DOHH2 (cell line): ENCODE measurements at regions not wholly inside any gene's neighbourhood (a gene's known extent, or its start where the extent isn't known, plus 50 kb on each side); places are given as distances from the start of the nearest gene placed in this dataset.

ENCODE experiments used
- H3F3A ChIP-seq: fragments of 200-600 bp; sonication (generic), shearing (Covaris generic); 2 replicates; pipeline ENCODE4 v1.6.0; 2016; ENCODE audit warnings: antibody characterized with exemption, mild to moderate bottlenecking; ENCODE audit not compliant: control insufficient read depth, insufficient read depth
- H3K27ac ChIP-seq: fragments of 200-600 bp; sonication (generic); 2 replicates; pipeline ENCODE4 v1.5.1; 2014; ENCODE audit warnings: low read depth, mild to moderate bottlenecking, low read length, moderate library complexity
- H3K27me3 ChIP-seq: fragments of 200-600 bp; sonication (generic); 2 replicates; pipeline ENCODE4 v1.6.1; 2014; ENCODE audit warnings: mild to moderate bottlenecking, low read length, mixed read lengths; ENCODE audit not compliant: control insufficient read depth
- H3K36me3 ChIP-seq: fragments of 200-600 bp; sonication (generic); 2 replicates; pipeline ENCODE4 v1.6.1; 2014; ENCODE audit warnings: mild to moderate bottlenecking, low read length, moderate library complexity, mixed read lengths; ENCODE audit not compliant: control insufficient read depth
- H3K4me1 ChIP-seq: fragments of 200-600 bp; sonication (generic); 2 replicates; pipeline ENCODE4 v1.6.1; 2014; ENCODE audit warnings: mild to moderate bottlenecking, low read length, mixed read lengths; ENCODE audit not compliant: control insufficient read depth
- H3K4me2 ChIP-seq: fragments of 200-600 bp; sonication (generic); 2 replicates; pipeline ENCODE4 v1.6.0; 2014; ENCODE audit warnings: mild to moderate bottlenecking, low read length, moderate library complexity
- H3K4me3 ChIP-seq: fragments of 200-600 bp; sonication (generic); 2 replicates; pipeline ENCODE4 v1.5.1; 2014; ENCODE audit warnings: mild to moderate bottlenecking, low read length, mixed read lengths
- H3K79me2 ChIP-seq: fragments of 200-600 bp; sonication (generic); 2 replicates; pipeline ENCODE4 v1.6.1; 2014; ENCODE audit warnings: mild to moderate bottlenecking, low read length, mixed read lengths; ENCODE audit not compliant: control insufficient read depth
- H3K9me2 ChIP-seq: fragments of 200-600 bp; sonication (generic); replicated peaks from 2 replicates; pipeline ENCODE4 v1.6.1; 2014; ENCODE audit warnings: mild to moderate bottlenecking, low read length, mixed read lengths; ENCODE audit not compliant: control insufficient read depth
- H3K9me3 ChIP-seq: fragments of 200-600 bp; sonication (generic); 2 replicates; pipeline ENCODE4 v1.6.1; 2014; ENCODE audit warnings: antibody characterized with exemption, low read length, mixed read lengths; ENCODE audit not compliant: control insufficient read depth, insufficient read depth
- H4K20me1 ChIP-seq: fragments of 200-600 bp; sonication (generic); 2 replicates; pipeline ENCODE4 v1.6.0; 2014; ENCODE audit warnings: low read depth, mild to moderate bottlenecking, antibody characterized with exemption, low read length, moderate library complexity; ENCODE audit not compliant: control insufficient read depth, insufficient read depth
- EZH2phosphoT487 ChIP-seq: fragments of 200-600 bp; sonication (generic); IDR thresholded peaks from 2 replicates; pipeline ENCODE4 v1.6.1; 2017; ENCODE audit warnings: borderline replicate concordance, mild to moderate bottlenecking, antibody characterized with exemption, low read length, moderate library complexity, mixed read lengths
- TF ChIP-seq, protein P1 (sequence below): fragments of 200-600 bp; sonication (generic); IDR thresholded peaks from one replicate; pipeline ENCODE4 v1.5.1; 2014; ENCODE audit warnings: antibody characterized with exemption, mild to moderate bottlenecking, low read depth, low read length; ENCODE audit not compliant: poor library complexity, severe bottlenecking

DNA sequence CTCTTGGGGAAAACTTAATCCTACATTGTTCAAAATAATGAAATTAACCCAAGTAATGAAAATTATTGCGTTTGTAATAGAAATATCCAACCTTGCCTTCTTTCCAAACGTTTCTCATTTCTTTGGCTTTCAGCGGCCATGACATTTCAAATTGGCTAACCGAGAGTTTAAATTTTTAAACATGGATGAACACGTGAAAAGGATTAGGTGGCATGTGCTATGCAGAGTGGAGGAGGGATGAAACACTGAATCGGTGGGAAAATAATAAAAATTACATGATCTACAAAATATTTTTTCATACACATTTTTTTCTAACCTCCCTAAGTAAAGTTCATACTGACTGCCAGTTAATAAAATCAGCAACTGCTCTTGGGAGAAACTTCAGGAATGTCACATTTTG is 728.4 kb upstream of the PKDCC start:
- no peaks in the 10 kb centered on the region for H3K27me3 ChIP-seq
- H3K36me3 ChIP-seq = no peaks in the 10 kb centered on the region
- no peak overlapping the region for H3K4me2 ChIP-seq
- H3K79me2 ChIP-seq = no peaks in the 10 kb centered on the region
- no peaks in the 10 kb centered on the region for H4K20me1 ChIP-seq
- no peaks in the 10 kb centered on the region for H3F3A ChIP-seq
- no peaks in the 10 kb centered on the region for H3K9me3 ChIP-seq
- no peak overlapping the region for H3K4me3 ChIP-seq
- no peaks in the 10 kb centered on the region for H3K9me2 ChIP-seq
- H3K27ac ChIP-seq = no peak overlapping the region
- no peaks in the 10 kb centered on the region for H3K4me1 ChIP-seq
- TF ChIP-seq EZH2phosphoT487 = no peak
- TF ChIP-seq, protein P1, sequence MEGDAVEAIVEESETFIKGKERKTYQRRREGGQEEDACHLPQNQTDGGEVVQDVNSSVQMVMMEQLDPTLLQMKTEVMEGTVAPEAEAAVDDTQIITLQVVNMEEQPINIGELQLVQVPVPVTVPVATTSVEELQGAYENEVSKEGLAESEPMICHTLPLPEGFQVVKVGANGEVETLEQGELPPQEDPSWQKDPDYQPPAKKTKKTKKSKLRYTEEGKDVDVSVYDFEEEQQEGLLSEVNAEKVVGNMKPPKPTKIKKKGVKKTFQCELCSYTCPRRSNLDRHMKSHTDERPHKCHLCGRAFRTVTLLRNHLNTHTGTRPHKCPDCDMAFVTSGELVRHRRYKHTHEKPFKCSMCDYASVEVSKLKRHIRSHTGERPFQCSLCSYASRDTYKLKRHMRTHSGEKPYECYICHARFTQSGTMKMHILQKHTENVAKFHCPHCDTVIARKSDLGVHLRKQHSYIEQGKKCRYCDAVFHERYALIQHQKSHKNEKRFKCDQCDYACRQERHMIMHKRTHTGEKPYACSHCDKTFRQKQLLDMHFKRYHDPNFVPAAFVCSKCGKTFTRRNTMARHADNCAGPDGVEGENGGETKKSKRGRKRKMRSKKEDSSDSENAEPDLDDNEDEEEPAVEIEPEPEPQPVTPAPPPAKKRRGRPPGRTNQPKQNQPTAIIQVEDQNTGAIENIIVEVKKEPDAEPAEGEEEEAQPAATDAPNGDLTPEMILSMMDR = no peak

DNA sequence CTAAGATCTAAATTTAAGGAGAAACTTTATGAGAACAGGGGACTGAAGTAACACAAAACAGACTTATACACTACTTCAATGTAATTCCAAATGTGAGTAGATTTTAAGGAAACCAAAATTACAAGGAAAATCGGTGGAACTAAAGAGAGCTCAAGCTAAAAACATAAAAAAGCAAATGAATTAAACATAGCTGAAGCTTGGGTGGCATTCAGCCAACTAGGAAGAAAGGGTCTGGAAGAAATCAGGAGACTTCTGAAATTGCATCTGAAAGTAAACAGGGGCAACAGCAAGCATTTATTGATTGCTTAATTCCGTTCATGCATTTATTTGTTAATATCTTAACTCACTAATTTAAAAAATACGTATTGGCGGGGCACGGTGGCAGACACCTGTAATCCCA is 727.3 kb upstream of the PKDCC start:
- Histone ChIP-seq H3K79me2 (no peaks in the 10 kb centered on the region), H4K20me1 (no peaks in the 10 kb centered on the region), H3K9me2 (no peaks in the 10 kb centered on the region), H3K9me3 (no peaks in the 10 kb centered on the region), H3K4me2 (no peak overlapping the region), H3K4me1 (no peaks in the 10 kb centered on the region), H3K27me3 (no peaks in the 10 kb centered on the region), H3K27ac (no peak overlapping the region), H3K36me3 (no peaks in the 10 kb centered on the region), H3K4me3 (no peak overlapping the region), H3F3A (no peaks in the 10 kb centered on the region)
- TF ChIP-seq, protein P1 = no peak
- TF ChIP-seq EZH2phosphoT487 = no peak

DNA sequence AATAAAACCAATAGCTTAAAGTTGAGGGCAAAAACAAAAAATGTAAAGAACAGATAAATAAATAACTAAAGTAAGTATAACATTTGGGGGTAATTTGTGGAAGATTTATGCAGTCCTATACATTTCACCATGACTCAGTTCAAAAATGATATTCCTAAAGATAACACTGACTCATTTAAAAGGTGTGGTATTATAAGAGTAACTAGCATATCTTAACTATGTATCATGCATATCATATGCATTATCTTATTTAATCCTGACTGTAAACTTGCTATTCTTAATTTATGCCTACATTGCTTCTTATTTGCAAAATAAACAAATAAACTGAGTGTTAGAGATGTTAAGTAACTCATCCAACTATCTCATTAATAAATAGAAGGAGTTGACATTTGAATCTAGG is 726.5 kb upstream of the PKDCC start:
- Histone ChIP-seq H3K9me2 (no peaks in the 10 kb centered on the region), H3K4me3 (no peak overlapping the region), H4K20me1 (no peaks in the 10 kb centered on the region), H3K27me3 (no peaks in the 10 kb centered on the region), H3F3A (no peaks in the 10 kb centered on the region), H3K4me2 (no peak overlapping the region), H3K27ac (no peak overlapping the region), H3K36me3 (no peaks in the 10 kb centered on the region), H3K79me2 (no peaks in the 10 kb centered on the region), H3K4me1 (no peaks in the 10 kb centered on the region), H3K9me3 (no peaks in the 10 kb centered on the region)
- TF ChIP-seq, protein P1 = no peak
- no peak for TF ChIP-seq EZH2phosphoT487

DNA sequence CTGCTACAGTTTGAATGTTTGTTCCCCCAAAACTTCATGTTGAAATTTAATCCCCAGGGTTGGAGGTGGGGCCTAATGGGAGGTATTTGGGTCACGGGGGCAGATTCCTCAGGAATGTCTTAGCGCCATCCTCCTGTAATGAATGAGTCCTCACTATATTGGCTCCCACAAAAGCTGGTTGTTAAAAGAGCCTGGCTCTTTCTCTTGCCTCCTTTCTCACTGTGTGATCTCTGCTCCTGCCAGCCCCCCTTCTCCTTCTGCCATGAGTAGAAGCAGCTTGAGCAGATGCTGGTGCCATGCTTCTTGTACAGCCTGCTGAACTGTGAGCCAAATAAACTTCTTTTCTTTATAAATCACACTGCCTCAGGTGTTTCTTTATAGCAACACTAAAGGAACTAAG is 721.0 kb upstream of the PKDCC start:
- no peaks in the 10 kb centered on the region for H3K79me2 ChIP-seq
- no peaks in the 10 kb centered on the region for H3K4me1 ChIP-seq
- H3K27ac ChIP-seq = no peak overlapping the region
- TF ChIP-seq, protein P1 = no peak
- no peak for TF ChIP-seq EZH2phosphoT487
- no peaks in the 10 kb centered on the region for H3F3A ChIP-seq
- H3K4me3 ChIP-seq = no peak overlapping the region
- H3K9me3 ChIP-seq = no peaks in the 10 kb centered on the region
- no peak overlapping the region for H3K4me2 ChIP-seq
- no peaks in the 10 kb centered on the region; the same call in 1 of the 2 replicates for H3K27me3 ChIP-seq
- H4K20me1 ChIP-seq = no peaks in the 10 kb centered on the region
- H3K9me2 ChIP-seq = no peaks in the 10 kb centered on the region
- no peaks in the 10 kb centered on the region for H3K36me3 ChIP-seq
